ENCODE measurements at regions not wholly inside any gene's neighbourhood (a gene's known extent, or its start where the extent isn't known, plus 50 kb on each side); places are given as distances from the start of the nearest gene placed in this dataset.

- H3K4me1 ChIP-seq, result no peaks in the 10 kb centered on the region
- no peaks in the 10 kb centered on the region for H3K9me3 ChIP-seq
- DNase-seq, result no peak
Measured at GRCh38 chr6:140594806-140595128, 1220.3 kb upstream of the CITED2 start.

GRCh38 chr6:140592877-140593276 lies 1218.4 kb upstream of the CITED2 start:
- Histone ChIP-seq H3K4me3 (no peak overlapping the region), H3K4me1 (no peaks in the 10 kb centered on the region), H3K9me3 (no peaks in the 10 kb centered on the region), H3K36me3 (no peaks in the 10 kb centered on the region), H3K27ac (no peak overlapping the region), H3K27me3 (no peaks in the 10 kb centered on the region)
- no peak for TF ChIP-seq POLR2A (IDR thresholded peaks at IDR 0.05)
- TF ChIP-seq CTCF (IDR thresholded peaks at IDR 0.05), result no peak
- no peak for DNase-seq

More at GRCh38 chr6:140594806-140595128, 1220.3 kb upstream of the CITED2 start:
- no peak for TF ChIP-seq CTCF (IDR thresholded peaks at IDR 0.05)
- TF ChIP-seq POLR2A (IDR thresholded peaks at IDR 0.05), result no peak
- no peak overlapping the region for H3K4me3 ChIP-seq
- no peaks in the 10 kb centered on the region for H3K36me3 ChIP-seq
- H3K27ac ChIP-seq, result no peak overlapping the region
- H3K27me3 ChIP-seq, result no peaks in the 10 kb centered on the region

GRCh38 chr6:140590641-140591040 lies 1216.2 kb upstream of the CITED2 start:
- Histone ChIP-seq H3K4me3 (no peak overlapping the region), H3K36me3 (no peaks in the 10 kb centered on the region), H3K27me3 (no peaks in the 10 kb centered on the region), H3K4me1 (no peaks in the 10 kb centered on the region), H3K9me3 (no peaks in the 10 kb centered on the region), H3K27ac (no peak overlapping the region)
- no peak for TF ChIP-seq POLR2A (IDR thresholded peaks at IDR 0.05)
- TF ChIP-seq CTCF (IDR thresholded peaks at IDR 0.05), result no peak
- no peak for DNase-seq

- no peak for TF ChIP-seq POLR2A (IDR thresholded peaks at IDR 0.05)
- no peak for TF ChIP-seq CTCF (IDR thresholded peaks at IDR 0.05)
- DNase-seq, result no peak
- no peaks in the 10 kb centered on the region for H3K27me3 ChIP-seq
Measured at GRCh38 chr6:140586426-140587061, 1212.1 kb upstream of the CITED2 start.

GRCh38 chr6:140581601-140582000 lies 1207.2 kb upstream of the CITED2 start:
- TF ChIP-seq CTCF (IDR thresholded peaks at IDR 0.05), result no peak
- no peak for TF ChIP-seq POLR2A (IDR thresholded peaks at IDR 0.05)
- DNase-seq, result no peak
- Histone ChIP-seq H3K27me3 (no peaks in the 10 kb centered on the region), H3K27ac (no peak overlapping the region), H3K4me3 (no peak overlapping the region), H3K9me3 (no peaks in the 10 kb centered on the region), H3K36me3 (no peaks in the 10 kb centered on the region), H3K4me1 (no peaks in the 10 kb centered on the region)

More at GRCh38 chr6:140586426-140587061, 1212.1 kb upstream of the CITED2 start:
- no peaks in the 10 kb centered on the region for H3K9me3 ChIP-seq
- no peaks in the 10 kb centered on the region for H3K4me1 ChIP-seq
- no peak overlapping the region for H3K27ac ChIP-seq
- H3K36me3 ChIP-seq, result no peaks in the 10 kb centered on the region
- H3K4me3 ChIP-seq, result no peak overlapping the region

- no peaks in the 10 kb centered on the region for H3K36me3 ChIP-seq
- no peak for DNase-seq
- H3K27ac ChIP-seq, result no peak overlapping the region
- H3K9me3 ChIP-seq, result no peaks in the 10 kb centered on the region
- H3K27me3 ChIP-seq, result no peaks in the 10 kb centered on the region
- H3K4me1 ChIP-seq, result no peaks in the 10 kb centered on the region
- H3K4me3 ChIP-seq, result no peak overlapping the region
- no peak for TF ChIP-seq CTCF (IDR thresholded peaks at IDR 0.05)
- no peak for TF ChIP-seq POLR2A (IDR thresholded peaks at IDR 0.05)
Measured at GRCh38 chr6:140579918-140580317, 1205.5 kb upstream of the CITED2 start.

All from Peyer's patch (tissue), 4 donors.